Liver (tissue), 8 donors: ENCODE measurements at regions not wholly inside any gene's neighbourhood (a gene's known extent, or its start where the extent isn't known, plus 50 kb on each side); places are given as distances from the start of the nearest gene placed in this dataset.

Experiments used
- DNase-seq: peaks from one replicate; pipeline ENCODE4 v3.0.0-alpha.2; 2017; ENCODE audit warnings: low spot score
- H3K27ac ChIP-seq, 2 donors: one replicate each; pipeline ENCODE4 v1.7.0; 2013; ENCODE audit warnings: inconsistent platforms in 2 of 2, low read length in 2 of 2, control low read depth in 1 of 2, low read depth in 1 of 2, mild to moderate bottlenecking in 1 of 2
- H3K27me3 ChIP-seq, 4 donors: one replicate each; pipeline versions ENCODE4 v1.6.1 to v1.7.0; 2013; ENCODE audit warnings: low read length in 3 of 4, inconsistent platforms in 1 of 4, mild to moderate bottlenecking in 1 of 4, moderate library complexity in 1 of 4; ENCODE audit not compliant: control insufficient read depth in 4 of 4, insufficient read depth in 4 of 4
- H3K36me3 ChIP-seq, 4 donors: one replicate each; pipeline versions ENCODE4 v1.6.1 to v1.7.0; 2013; ENCODE audit warnings: low read length in 3 of 4, mild to moderate bottlenecking in 3 of 4, low read depth in 1 of 4, moderate library complexity in 1 of 4; ENCODE audit not compliant: control insufficient read depth in 4 of 4, insufficient read depth in 3 of 4
- H3K4me1 ChIP-seq, 4 donors: one replicate each; pipeline versions ENCODE4 v1.6.1 to v1.7.0; 2013; ENCODE audit warnings: low read length in 3 of 4, mild to moderate bottlenecking in 3 of 4, moderate library complexity in 1 of 4; ENCODE audit not compliant: control insufficient read depth in 4 of 4, insufficient read depth in 4 of 4
- H3K4me3 ChIP-seq, 3 donors: one replicate each; pipeline versions ENCODE4 v1.6.1 to v1.7.0; 2013; ENCODE audit warnings: low read length in 3 of 3, control low read depth in 1 of 3, low read depth in 1 of 3, mild to moderate bottlenecking in 1 of 3
- H3K9ac ChIP-seq, 2 donors: one replicate each; pipeline ENCODE4 v1.7.0; 2013; ENCODE audit warnings: low read length in 2 of 2, mild to moderate bottlenecking in 2 of 2, moderate library complexity in 2 of 2, control low read depth in 1 of 2, low read depth in 1 of 2
- H3K9me3 ChIP-seq, 4 donors: one replicate each; pipeline versions ENCODE4 v1.6.1 to v1.7.0; 2013; ENCODE audit warnings: low read length in 3 of 4; ENCODE audit not compliant: control insufficient read depth in 4 of 4
- ATF3 ChIP-seq: IDR thresholded peaks from 2 replicates; pipeline ENCODE4 v1.6.1; 2016; ENCODE audit warnings: antibody characterized with exemption
- CTCF ChIP-seq: fragments of 150-350 bp; IDR thresholded peaks from 2 replicates; pipeline ENCODE4 v1.5.1; 2017; ENCODE audit warnings: improper control_type of control experiment, low read depth, low read length; ENCODE audit not compliant: missing input control
- FOXA1 ChIP-seq: IDR thresholded peaks from 2 replicates; pipeline ENCODE4 v1.6.1; 2016; ENCODE audit warnings: antibody characterized with exemption
- GABPA ChIP-seq, 2 donors: IDR thresholded peaks in 1 of 2; conservative IDR thresholded peaks in 1 of 2; 2 replicates each; pipeline ENCODE4 v1.6.1; 2016; ENCODE audit warnings: antibody characterized with exemption in 2 of 2, mild to moderate bottlenecking in 1 of 2, moderate library complexity in 1 of 2
- HNF4A ChIP-seq, 2 donors: conservative IDR thresholded peaks; 2 replicates each; pipeline ENCODE4 v1.6.1; 2016; ENCODE audit warnings: antibody characterized with exemption in 2 of 2, mild to moderate bottlenecking in 2 of 2
- HNF4G ChIP-seq: IDR thresholded peaks from 2 replicates; pipeline ENCODE4 v1.6.1; 2016; ENCODE audit warnings: antibody characterized with exemption
- JUND ChIP-seq, 2 donors: IDR thresholded peaks; 2 replicates each; pipeline ENCODE4 v1.6.1; 2016; ENCODE audit warnings: antibody characterized with exemption in 2 of 2
- NR2F2 ChIP-seq: IDR thresholded peaks from 2 replicates; pipeline ENCODE4 v1.6.1; 2016; ENCODE audit warnings: antibody characterized with exemption
- RAD21 ChIP-seq, 2 donors: IDR thresholded peaks; 2 replicates each; pipeline ENCODE4 v1.6.1; 2016; ENCODE audit warnings: antibody characterized with exemption in 2 of 2, mild to moderate bottlenecking in 2 of 2
- REST ChIP-seq: IDR thresholded peaks from 2 replicates; pipeline ENCODE4 v1.6.1; 2016; ENCODE audit warnings: antibody characterized with exemption, mild to moderate bottlenecking
- RXRA ChIP-seq, 2 donors: IDR thresholded peaks; 2 replicates each; pipeline ENCODE4 v1.6.1; 2017 to 2018; ENCODE audit warnings: antibody characterized with exemption in 2 of 2, mild to moderate bottlenecking in 1 of 2
- SP1 ChIP-seq: IDR thresholded peaks from 2 replicates; pipeline ENCODE4 v1.6.1; 2018; ENCODE audit warnings: antibody characterized with exemption, mild to moderate bottlenecking
- TAF1 ChIP-seq: conservative IDR thresholded peaks from 2 replicates; pipeline ENCODE4 v1.6.1; 2016; ENCODE audit warnings: antibody characterized with exemption, mild to moderate bottlenecking
- YY1 ChIP-seq: IDR thresholded peaks from 2 replicates; pipeline ENCODE4 v1.6.1; 2016; ENCODE audit warnings: antibody characterized with exemption, mild to moderate bottlenecking
- WGBS: extraction: QIAGEN DNeasy Blood & Tissue Kit; methylation state at CpG from one replicate; pipeline ENCODE4 v1.1.7; 2013; 5-methylcytosine and 5-hydroxymethylcytosine counted together
- donor health status: healthy.
- donor health status: healthy.
- donor health status: healthy.
- donor health status: healthy.
- donor health status: healthy.

GRCh38 chr16:55017321-55017720, 86.7 kb downstream of the IRX5 start:
- WGBS = 63% methylated on average over 6 of the region's 6 CpGs
- no peak for TF ChIP-seq HNF4A (conservative IDR thresholded peaks at IDR 0.05)
- no peak overlapping the region for H3K4me3 ChIP-seq
- no peaks in the 10 kb centered on the region for H3K4me1 ChIP-seq
- no peak overlapping the region for H3K27ac ChIP-seq
- peaks cover 0 to 2% (median 0%) of the 10 kb centered on the region in 4 donors for H3K27me3 ChIP-seq
- H3K9ac ChIP-seq = no peak overlapping the region
- no peak for DNase-seq
- no peaks in the 10 kb centered on the region for H3K36me3 ChIP-seq
- peaks cover 0 to 10% (median 2%) of the 10 kb centered on the region in 4 donors for H3K9me3 ChIP-seq

- Histone ChIP-seq H3K27ac (no peak overlapping the region), H3K27me3 (peaks cover 0 to 2% (median 0%) of the 10 kb centered on the region in 4 donors), H3K4me1 (no peaks in the 10 kb centered on the region), H3K4me3 (no peak overlapping the region), H3K9me3 (peaks cover 0 to 10% (median 2%) of the 10 kb centered on the region in 4 donors), H3K9ac (no peak overlapping the region), H3K36me3 (no peaks in the 10 kb centered on the region)
- 93% methylated on average over 24 of the region's 24 CpGs for WGBS
- TF ChIP-seq SP1 (no peak), GABPA (IDR thresholded peaks at IDR 0.05 in 1 of 2, conservative IDR thresholded peaks at IDR 0.05 in 1 of 2) (no peak), RAD21 (IDR thresholded peaks at IDR 0.05) (no peak), CTCF (no peak), REST (no peak), YY1 (no peak), TAF1 (no peak), HNF4A (conservative IDR thresholded peaks at IDR 0.05) (no peak), ATF3 (no peak), HNF4G (no peak)
- DNase-seq = peak; percentile 16
Measured at GRCh38 chr16:55018881-55019280, 88.2 kb downstream of the IRX5 start.

GRCh38 chr16:55019419-55020131, 88.9 kb downstream of the IRX5 start:
- Histone ChIP-seq H3K4me3 (no peak overlapping the region), H3K9ac (no peak overlapping the region), H3K27me3 (peaks cover 0 to 2% (median 0%) of the 10 kb centered on the region in 4 donors), H3K27ac (no peak overlapping the region), H3K9me3 (peaks cover 0 to 10% (median 2%) of the 10 kb centered on the region in 4 donors), H3K36me3 (no peaks in the 10 kb centered on the region), H3K4me1 (no peaks in the 10 kb centered on the region)
- no peak for TF ChIP-seq GABPA (IDR thresholded peaks at IDR 0.05 in 1 of 2, conservative IDR thresholded peaks at IDR 0.05 in 1 of 2)
- TF ChIP-seq TAF1 = no peak
- TF ChIP-seq JUND (IDR thresholded peaks at IDR 0.05) = no peak
- no peak for TF ChIP-seq RXRA (IDR thresholded peaks at IDR 0.05)
- no peak for TF ChIP-seq HNF4A (conservative IDR thresholded peaks at IDR 0.05)
- no peak for TF ChIP-seq FOXA1
- TF ChIP-seq ATF3 = no peak
- TF ChIP-seq SP1 = no peak
- TF ChIP-seq NR2F2 = no peak
- TF ChIP-seq CTCF = no peak
- 93% methylated on average over 9 of the region's 9 CpGs for WGBS
- no peak for DNase-seq
